GM12865 (cell line): ENCODE measurements at regions not wholly inside any gene's neighbourhood (a gene's known extent, or its start where the extent isn't known, plus 50 kb on each side); places are given as distances from the start of the nearest gene placed in this dataset.

Experiments
- DNase-seq: peaks from one replicate; pipeline ENCODE4 v3.0.0; 2010; ENCODE audit warnings: low read depth
- H3K4me3 ChIP-seq: 2 replicates; pipeline ENCODE4 v1.5.1; 2011; ENCODE audit warnings: mild to moderate bottlenecking, low read depth, low read length, control low read depth
- CTCF ChIP-seq: IDR thresholded peaks from 2 replicates; pipeline ENCODE4 v1.5.1; 2011; ENCODE audit warnings: low read length, control low read depth, low read depth, inconsistent platforms; ENCODE audit not compliant: insufficient read depth; ENCODE audit errors: missing control alignments

DNA sequence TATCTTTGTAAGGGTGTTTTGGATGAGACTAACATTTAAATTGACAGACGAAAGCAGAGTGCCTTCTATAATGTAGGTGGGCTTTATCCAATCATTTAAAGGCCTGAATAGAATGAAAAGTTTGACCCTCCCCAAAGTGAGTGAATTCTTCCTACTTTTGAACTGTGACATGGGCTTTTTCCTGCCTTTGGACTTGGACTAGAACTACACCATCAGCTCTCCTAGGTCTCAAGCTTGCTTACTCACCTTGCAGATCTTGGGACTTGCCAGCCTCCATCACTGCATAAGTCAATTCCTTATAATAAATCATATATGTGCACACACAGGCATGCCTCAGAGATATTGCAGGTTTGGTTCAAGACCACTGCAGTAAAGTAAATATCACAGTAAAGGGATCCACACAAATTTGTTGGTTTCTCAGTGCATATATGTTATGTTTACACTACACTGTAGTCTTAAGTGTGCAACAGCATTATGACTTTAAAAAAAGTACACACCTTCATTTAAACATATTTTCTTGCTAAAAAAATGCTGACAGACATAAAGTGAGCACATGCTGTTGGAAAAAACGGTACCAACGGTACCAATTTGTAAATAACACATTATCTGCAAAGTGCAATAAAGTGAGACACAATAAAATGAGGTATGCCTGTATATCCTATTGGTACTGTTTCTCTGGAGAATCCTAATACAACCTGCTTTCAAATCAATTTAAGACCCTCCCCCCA, 51.6 kb upstream of the ATF3 start:
- H3K4me3 ChIP-seq: no peak overlapping the region
- TF ChIP-seq CTCF: no peak
- DNase-seq: no peak

- no peak for TF ChIP-seq CTCF
- H3K4me3 ChIP-seq: peak overlapping the region; percentile 67
- no peak for DNase-seq
Observed at GRCh38 chr1:212557739-212558692, 50.5 kb upstream of the ATF3 start.

DNA sequence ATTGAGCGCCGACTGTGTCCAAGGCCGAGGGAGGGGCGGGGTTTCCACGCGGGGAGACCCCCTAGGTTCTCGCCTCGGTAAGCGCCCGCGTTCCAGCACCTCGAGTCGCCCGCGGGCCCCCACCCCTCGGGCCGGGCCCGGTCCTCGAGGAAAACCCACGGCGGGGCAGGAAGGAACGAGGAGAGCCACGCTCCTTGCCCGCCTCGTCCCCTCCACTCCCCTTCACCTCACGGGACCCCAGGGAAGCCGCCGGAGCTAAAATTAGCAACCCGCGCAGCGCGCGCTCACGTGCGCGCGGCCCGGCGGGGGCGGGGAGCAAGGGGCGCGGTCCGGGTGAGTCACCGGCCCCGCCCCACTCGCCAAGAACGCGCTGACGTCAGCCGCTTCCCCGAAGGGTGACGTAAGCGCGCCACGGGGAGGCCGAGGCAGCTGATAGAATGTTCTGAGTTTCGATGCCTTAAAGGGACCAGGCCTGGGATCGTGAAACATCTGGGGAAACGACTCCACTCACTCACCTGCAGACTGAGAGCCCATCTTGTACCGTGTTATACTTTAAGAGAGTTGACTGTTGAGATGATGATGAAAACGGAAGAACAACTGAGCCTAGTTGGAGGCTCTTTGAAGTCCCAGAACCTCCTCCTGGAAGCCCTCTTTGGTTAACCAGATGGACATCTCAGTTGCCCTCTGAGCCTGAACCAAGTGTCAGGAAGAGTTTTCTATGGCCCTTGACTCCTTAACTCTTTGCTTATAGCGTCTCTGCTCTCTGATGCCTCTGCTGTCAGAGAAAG, 49.7 kb upstream of the ATF3 start:
- no peak for TF ChIP-seq CTCF
- H3K4me3 ChIP-seq: peak overlapping the region; percentile 67
- DNase-seq: peak; percentile 97
